ENCODE measurements at regions not wholly inside any gene's neighbourhood (a gene's known extent, or its start where the extent isn't known, plus 50 kb on each side); places are given as distances from the start of the nearest gene placed in this dataset.

GRCh38 chr2:146934921-146935320, 909.9 kb upstream of the ACVR2A start:
- Histone ChIP-seq H3K27ac (no peak overlapping the region), H3K4me1 (peaks cover 0 to 9% of the 10 kb centered on the region in 2 donors), H3K36me3 (peaks cover 0 to 3% of the 10 kb centered on the region in 2 donors), H3K27me3 (no peaks in the 10 kb centered on the region), H3K4me3 (no peak overlapping the region), H3K9me3 (no peaks in the 10 kb centered on the region)
- no peak for DNase-seq
- intact Hi-C loops (cut with DNase I; ENCODE audit: low total_unique reads) = no loop called here
- TF ChIP-seq CTCF (IDR thresholded peaks at IDR 0.05) = no peak
- no peak for TF ChIP-seq POLR2A (IDR thresholded peaks at IDR 0.05)

- Histone ChIP-seq H3K4me1 (no peaks in the 10 kb centered on the region), H3K27ac (no peak overlapping the region), H3K9me3 (no peaks in the 10 kb centered on the region), H3K27me3 (no peaks in the 10 kb centered on the region), H3K4me3 (no peak overlapping the region), H3K36me3 (no peaks in the 10 kb centered on the region)
- TF ChIP-seq CTCF (IDR thresholded peaks at IDR 0.05) = no peak
- no peak for TF ChIP-seq POLR2A (IDR thresholded peaks at IDR 0.05)
- intact Hi-C loops (cut with DNase I; ENCODE audit: low total_unique reads) = no loop called here
- no peak for DNase-seq
Observed at GRCh38 chr2:146931109-146931508, 913.7 kb upstream of the ACVR2A start.

- TF ChIP-seq POLR2A (IDR thresholded peaks at IDR 0.05) (no peak), CTCF (IDR thresholded peaks at IDR 0.05) (peak; percentile 59 to 74 (median 66))
- H3K36me3 ChIP-seq = no peaks in the 10 kb centered on the region
- DNase-seq = peak; percentile 58 to 59
- no peaks in the 10 kb centered on the region for H3K9me3 ChIP-seq
- no peaks in the 10 kb centered on the region for H3K4me1 ChIP-seq
- no peaks in the 10 kb centered on the region for H3K27me3 ChIP-seq
- H3K4me3 ChIP-seq = no peak overlapping the region
- intact Hi-C loops (cut with DNase I; ENCODE audit: low total_unique reads) = no loop called here
- H3K27ac ChIP-seq = no peak overlapping the region
Observed at GRCh38 chr2:146927080-146927711, 917.6 kb upstream of the ACVR2A start.

GRCh38 chr2:146918280-146918679, 926.5 kb upstream of the ACVR2A start:
- no peaks in the 10 kb centered on the region for H3K4me1 ChIP-seq
- H3K27me3 ChIP-seq = no peaks in the 10 kb centered on the region
- intact Hi-C loops (cut with DNase I; ENCODE audit: low total_unique reads) = no loop called here
- no peak for DNase-seq
- TF ChIP-seq POLR2A (IDR thresholded peaks at IDR 0.05) (no peak), CTCF (IDR thresholded peaks at IDR 0.05) (no peak)
- H3K4me3 ChIP-seq = no peak overlapping the region
- H3K9me3 ChIP-seq = no peaks in the 10 kb centered on the region
- no peak overlapping the region for H3K27ac ChIP-seq
- no peaks in the 10 kb centered on the region for H3K36me3 ChIP-seq

GRCh38 chr2:146917431-146918042, 927.3 kb upstream of the ACVR2A start:
- intact Hi-C loops (cut with DNase I; ENCODE audit: low total_unique reads) = no loop called here
- H3K36me3 ChIP-seq = no peaks in the 10 kb centered on the region
- H3K4me1 ChIP-seq = no peaks in the 10 kb centered on the region
- no peak for TF ChIP-seq CTCF (IDR thresholded peaks at IDR 0.05)
- TF ChIP-seq POLR2A (IDR thresholded peaks at IDR 0.05) = no peak
- DNase-seq = no peak
- H3K4me3 ChIP-seq = no peak overlapping the region
- H3K27me3 ChIP-seq = no peaks in the 10 kb centered on the region
- no peak overlapping the region for H3K27ac ChIP-seq
- no peaks in the 10 kb centered on the region for H3K9me3 ChIP-seq

Measured in uterus (tissue), 3 donors.